HG03196 (cell line): ENCODE measurements at regions not wholly inside any gene's neighbourhood (a gene's known extent, or its start where the extent isn't known, plus 50 kb on each side); places are given as distances from the start of the nearest gene placed in this dataset.

ENCODE experiments used
- ATAC-seq: cut with Tn5 transposase; IDR thresholded peaks from one replicate; pipeline ENCODE4 v1.9.1; 2021; ENCODE audit not compliant: unreplicated experiment

DNA sequence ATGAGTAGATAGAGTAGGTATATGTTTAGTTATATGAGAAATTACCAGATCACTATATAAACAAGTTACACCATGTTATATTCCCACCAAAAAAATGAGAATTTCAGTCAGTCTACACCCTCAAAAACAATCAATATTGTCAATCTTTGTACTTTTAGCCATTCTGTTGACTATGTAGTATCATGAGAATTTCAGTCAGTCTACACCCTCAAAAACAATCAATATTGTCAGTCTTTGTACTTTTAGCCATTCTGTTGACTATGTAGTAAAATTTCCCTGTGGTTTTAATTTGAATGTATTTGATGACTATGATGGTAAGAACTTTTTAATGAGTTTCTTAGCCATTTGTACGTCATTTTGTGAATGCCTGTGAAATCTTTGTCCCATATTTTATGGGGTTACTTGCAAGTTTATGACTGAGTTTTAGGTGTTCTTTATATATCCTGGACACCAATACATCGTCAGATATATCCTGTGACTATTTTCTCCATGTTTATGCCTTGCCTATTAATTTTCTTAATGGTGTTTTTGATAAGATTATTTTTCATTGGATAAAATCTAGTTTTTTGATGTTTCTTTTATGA, 528.4 kb upstream of the SPHKAP start:
- ATAC-seq, result no peak

GRCh38 chr2:228707846-228708245, 526.4 kb upstream of the SPHKAP start:
- ATAC-seq, result no peak

DNA sequence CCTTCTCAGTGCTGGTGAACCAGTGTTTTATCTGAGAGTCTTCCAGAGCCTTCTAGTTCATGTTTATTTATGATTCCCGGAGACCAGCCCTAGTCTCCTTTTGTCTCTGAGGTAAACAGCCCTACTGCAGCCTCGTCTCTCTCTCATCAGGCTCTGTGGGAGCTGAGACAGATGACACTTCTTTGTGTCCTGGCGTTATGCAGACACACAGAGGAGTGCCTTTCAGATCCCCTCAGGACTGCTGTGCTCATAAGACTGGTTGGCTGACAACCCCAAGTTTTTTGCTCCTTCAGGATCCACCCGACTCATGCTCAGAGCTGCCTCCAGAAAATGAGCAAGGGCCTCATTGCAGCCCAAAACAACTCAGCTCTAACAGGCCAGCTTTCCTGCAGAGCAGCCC, 523.8 kb upstream of the SPHKAP start:
- ATAC-seq, result no peak

DNA sequence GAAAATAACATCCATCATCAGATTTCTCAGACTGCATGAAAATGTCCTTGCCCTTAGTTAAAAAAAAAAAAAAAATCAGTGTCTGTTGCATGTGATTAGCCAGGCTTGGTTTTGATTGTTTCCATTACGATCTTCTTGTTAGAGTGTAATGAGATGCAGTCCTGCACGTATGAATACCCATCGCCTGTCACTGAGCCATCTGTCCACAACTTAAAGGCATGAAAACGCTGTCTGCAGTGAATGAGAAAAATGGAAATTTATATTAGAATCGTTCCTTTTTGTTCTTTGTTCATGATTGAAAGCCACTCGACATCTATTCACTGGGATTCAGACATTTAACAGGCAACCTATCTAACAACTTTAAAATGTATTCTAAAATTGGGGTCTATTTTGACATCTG, 521.7 kb upstream of the SPHKAP start:
- ATAC-seq, result no peak

DNA sequence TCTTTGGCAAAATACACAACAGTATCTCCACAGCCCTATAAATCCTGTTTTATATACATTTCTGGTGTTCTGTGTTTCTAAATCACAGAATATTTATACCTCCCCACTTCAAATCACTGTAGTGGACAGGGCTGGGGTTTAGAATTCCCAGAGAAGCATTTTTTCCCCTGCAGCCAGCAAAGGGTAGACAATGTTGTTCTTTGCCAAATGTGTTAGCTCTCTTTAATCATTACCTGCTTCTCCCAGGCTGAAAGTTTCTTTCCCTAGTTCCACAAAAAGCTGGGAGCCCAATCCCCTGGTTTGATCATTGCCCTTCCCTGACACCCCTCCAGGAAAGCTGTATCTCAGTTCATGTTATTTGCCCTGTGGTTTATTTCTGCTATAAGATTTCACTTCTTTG, 520.0 kb upstream of the SPHKAP start:
- ATAC-seq, result no peak

GRCh38 chr2:228700638-228701037, 519.2 kb upstream of the SPHKAP start:
- ATAC-seq, result no peak

DNA sequence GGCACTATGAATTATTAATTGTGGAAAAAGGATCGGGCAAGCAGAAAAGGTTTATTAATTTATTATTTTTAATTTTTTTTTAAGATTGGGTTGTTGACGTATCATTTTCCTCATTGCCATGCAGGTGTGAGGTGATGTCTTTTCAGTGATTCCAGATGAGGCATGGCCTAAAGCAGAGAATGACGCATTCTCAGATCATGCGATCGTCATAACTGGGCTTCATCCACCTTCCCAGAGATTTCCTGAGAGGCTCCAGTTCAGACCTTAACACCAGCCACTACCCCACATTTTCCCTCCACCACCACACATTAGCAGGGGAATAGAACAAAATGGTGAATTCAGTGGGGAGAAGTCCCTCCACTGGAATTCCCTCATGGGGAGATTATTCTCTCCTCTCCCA, 518.4 kb upstream of the SPHKAP start:
- ATAC-seq, result no peak

- ATAC-seq, result no peak
These were observed 517.9 kb upstream of the SPHKAP start for GRCh38 chr2:228699400-228699799.

GRCh38 chr2:228698963-228699362, 517.5 kb upstream of the SPHKAP start:
- ATAC-seq, result no peak

DNA sequence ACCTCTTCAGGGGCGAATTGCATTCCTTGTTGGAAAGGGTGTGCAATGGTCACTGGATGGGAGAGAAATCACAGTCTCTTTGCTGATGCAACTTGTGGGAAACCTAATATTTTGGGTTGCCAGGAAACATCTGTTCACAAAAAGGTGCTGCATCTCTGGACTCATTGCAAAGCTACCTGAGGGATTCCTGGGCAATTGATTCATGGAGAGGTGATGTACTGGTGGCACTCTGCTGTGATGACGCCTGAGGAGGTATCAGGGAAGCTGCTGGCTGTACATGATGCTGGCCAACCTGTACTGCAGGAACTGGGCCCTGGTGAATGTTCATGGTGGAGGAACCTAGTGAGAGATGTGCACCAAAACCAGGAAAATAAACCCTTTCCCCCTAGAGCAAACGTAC, 516.0 kb upstream of the SPHKAP start:
- ATAC-seq, result no peak

DNA sequence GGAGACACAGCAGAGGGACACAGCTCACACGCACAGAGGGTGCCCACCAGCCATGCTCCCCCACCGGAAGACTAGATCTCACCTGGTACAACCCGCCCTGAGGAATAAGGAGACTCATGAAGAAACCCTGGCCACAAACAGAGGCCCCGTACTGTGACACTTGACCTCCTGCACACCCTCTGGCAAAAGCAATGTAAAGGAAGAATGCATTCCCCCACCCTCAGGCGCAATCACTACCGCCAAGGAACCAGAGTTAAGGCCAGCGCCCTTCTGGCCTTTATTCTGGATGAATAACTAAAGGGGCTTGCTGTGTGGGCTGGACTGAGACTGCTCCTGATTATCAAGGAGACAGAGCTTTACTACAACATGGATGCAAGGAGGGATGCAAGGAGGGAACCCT, 509.2 kb upstream of the SPHKAP start:
- ATAC-seq, result no peak

- ATAC-seq, result no peak
These were observed 507.6 kb upstream of the SPHKAP start for GRCh38 chr2:228689053-228689452.

DNA sequence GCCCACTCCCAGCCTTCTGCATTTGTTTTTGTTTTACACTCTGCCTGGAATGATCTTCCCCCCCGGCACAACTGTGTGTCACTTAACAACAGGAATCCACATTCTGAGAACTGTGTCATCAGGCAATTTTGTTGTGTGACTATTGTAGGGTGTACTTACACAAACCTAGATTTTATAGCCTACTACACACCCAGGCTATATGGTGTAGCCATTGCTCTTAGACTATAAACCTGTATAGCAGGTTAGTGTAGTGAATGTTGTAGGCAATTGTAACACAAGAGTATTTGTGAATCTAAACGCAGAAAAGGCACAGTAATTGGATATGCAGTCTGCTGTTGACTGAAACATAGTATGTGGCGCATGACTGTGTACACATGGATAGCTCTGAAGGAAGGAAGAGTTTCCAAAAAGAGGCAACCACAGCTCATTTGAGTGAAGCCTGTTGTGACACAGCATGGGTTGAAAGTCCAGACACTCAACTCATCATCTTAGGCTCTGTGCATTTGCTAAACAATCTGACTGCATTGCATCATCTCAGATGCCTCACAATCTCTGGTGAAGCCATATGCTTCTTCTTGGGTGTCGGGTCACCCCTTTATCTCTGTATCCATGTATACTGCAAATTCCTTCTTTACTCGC, 506.6 kb upstream of the SPHKAP start:
- no peak for ATAC-seq

GRCh38 chr2:228681979-228682378, 500.5 kb upstream of the SPHKAP start:
- ATAC-seq, result no peak

GRCh38 chr2:228681426-228681825, 499.9 kb upstream of the SPHKAP start:
- ATAC-seq, result no peak

GRCh38 chr2:228678110-228678509, 496.6 kb upstream of the SPHKAP start:
- no peak for ATAC-seq

DNA sequence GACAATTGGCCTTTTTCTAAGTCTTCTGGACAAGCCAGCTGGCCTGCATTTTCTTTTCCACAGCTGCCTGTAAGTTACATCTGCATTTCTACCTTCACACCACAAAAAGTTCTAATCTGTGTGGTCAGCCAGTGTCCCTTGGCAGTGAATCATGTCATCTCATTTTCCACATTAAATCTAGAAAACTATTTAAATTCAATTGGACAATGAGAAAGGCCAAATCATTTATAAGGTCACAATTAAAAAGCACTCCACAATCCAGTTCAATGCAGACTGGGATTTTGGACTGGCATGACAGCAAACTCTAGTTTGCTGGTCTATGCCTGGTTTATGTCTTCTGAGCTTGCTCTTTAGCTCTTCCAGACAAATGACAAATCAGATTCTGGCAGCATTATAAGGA, 494.2 kb upstream of the SPHKAP start:
- ATAC-seq, result no peak

GRCh38 chr2:228675091-228675490, 493.6 kb upstream of the SPHKAP start:
- no peak for ATAC-seq

GRCh38 chr2:228673876-228674554, 492.5 kb upstream of the SPHKAP start:
- ATAC-seq, result no peak

DNA sequence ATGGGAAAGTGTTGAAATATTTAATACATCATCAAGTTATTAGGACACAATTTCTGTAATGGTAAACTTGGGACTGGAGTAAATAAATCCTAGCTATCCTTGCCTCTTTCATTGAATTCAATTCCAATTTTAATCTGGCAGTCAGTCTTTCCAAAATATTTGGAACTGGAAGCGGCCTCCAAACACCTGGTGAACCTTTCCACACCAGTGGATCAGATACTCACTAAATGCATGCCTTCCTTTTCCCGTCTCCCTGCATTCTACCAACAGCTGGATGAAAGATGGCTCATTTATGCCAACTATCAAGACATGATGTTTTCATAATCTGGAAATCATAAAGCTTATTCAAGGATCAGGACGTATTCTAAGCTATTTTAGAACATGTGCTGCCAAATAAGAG, 488.2 kb upstream of the SPHKAP start:
- no peak for ATAC-seq

DNA sequence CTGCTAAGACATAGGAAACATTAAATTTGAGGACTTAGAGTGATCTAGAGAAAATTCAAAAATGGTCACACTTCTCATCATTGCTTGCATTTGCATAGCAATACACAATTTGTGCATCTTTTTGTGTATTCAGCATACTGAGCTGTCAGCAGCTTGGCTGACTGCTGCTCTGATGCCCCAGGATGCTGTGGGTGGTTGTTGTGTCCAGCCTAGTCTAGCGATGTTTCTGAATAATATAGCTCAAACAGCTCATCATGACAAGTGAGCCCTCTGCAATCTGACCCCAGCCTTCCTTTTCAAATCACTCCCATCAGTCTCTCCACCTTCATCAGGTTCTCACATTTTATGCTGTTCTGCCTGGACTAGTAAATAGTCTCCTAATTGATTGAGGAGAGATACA, 483.7 kb upstream of the SPHKAP start:
- ATAC-seq, result no peak

GRCh38 chr2:228658998-228659397, 477.5 kb upstream of the SPHKAP start:
- ATAC-seq, result no peak
